Colonic mucosa (tissue), 4 donors: ENCODE measurements at regions not wholly inside any gene's neighbourhood (a gene's known extent, or its start where the extent isn't known, plus 50 kb on each side); places are given as distances from the start of the nearest gene placed in this dataset.

Experiments
- DNase-seq: peaks from one replicate; pipeline ENCODE4 v3.0.0-alpha.2; 2020
- H3K27ac ChIP-seq: fragments of 200-600 bp; one replicate; pipeline ENCODE4 v1.8.0; 2021
- H3K27me3 ChIP-seq: fragments of 200-600 bp; one replicate; pipeline ENCODE4 v1.8.0; 2021
- H3K36me3 ChIP-seq: fragments of 200-600 bp; one replicate; pipeline ENCODE4 v1.8.0; 2021
- H3K4me1 ChIP-seq: fragments of 200-600 bp; one replicate; pipeline ENCODE4 v1.8.0; 2021; ENCODE audit warnings: mild to moderate bottlenecking
- H3K4me3 ChIP-seq: fragments of 200-600 bp; one replicate; pipeline ENCODE4 v1.8.0; 2021
- H3K9ac ChIP-seq, 2 donors: one replicate each; pipeline ENCODE4 v1.7.0; 2013; ENCODE audit warnings: control low read depth in 2 of 2, low read depth in 2 of 2, low read length in 2 of 2
- H3K9me3 ChIP-seq: fragments of 200-600 bp; one replicate; pipeline ENCODE4 v1.8.0; 2021
- intact Hi-C: fragments of 100-400 bp; cut with DNase I; formaldehyde crosslinking; loops from one replicate; pipeline ENCODE4 v1.14.1; 2022
- TF ChIP-seq, protein P1 (sequence below): fragments of 200-600 bp; IDR thresholded peaks from one replicate; pipeline ENCODE4 v1.8.0; 2022; ENCODE audit warnings: antibody characterized with exemption, mild to moderate bottlenecking
- donor health status: healthy.
- donor health status: DM: no; HTN: no; CAD: no.
- donor health status: DM: no; HTN: no; CAD: no.

DNA sequence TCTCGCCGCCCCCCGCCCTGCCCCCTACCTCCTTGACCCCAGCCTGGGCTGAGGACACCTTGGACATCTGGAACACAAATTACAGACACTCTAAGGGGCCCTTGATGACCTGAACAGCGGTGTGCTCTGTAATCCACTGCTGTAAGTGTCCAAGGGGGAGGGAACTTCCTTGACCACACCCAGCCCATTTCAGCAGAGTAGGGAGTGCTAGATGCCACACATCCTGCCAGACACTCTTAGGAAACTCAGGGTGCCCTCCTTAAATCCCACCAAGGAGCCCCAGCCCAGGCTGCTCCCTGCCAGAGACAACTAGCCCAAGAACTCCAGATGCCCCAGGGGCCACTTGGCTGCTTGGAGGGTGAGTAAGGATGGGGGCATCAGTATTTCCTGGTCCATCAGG, 282.2 kb downstream of the RRAGC start:
- H3K36me3 ChIP-seq, result no peaks in the 10 kb centered on the region
- H3K4me1 ChIP-seq, result no peaks in the 10 kb centered on the region
- H3K9ac ChIP-seq, result no peak overlapping the region
- H3K27me3 ChIP-seq, result peaks cover 23% of the 10 kb centered on the region
- no peak overlapping the region for H3K4me3 ChIP-seq
- H3K27ac ChIP-seq, result no peak overlapping the region
- TF ChIP-seq, protein P1, sequence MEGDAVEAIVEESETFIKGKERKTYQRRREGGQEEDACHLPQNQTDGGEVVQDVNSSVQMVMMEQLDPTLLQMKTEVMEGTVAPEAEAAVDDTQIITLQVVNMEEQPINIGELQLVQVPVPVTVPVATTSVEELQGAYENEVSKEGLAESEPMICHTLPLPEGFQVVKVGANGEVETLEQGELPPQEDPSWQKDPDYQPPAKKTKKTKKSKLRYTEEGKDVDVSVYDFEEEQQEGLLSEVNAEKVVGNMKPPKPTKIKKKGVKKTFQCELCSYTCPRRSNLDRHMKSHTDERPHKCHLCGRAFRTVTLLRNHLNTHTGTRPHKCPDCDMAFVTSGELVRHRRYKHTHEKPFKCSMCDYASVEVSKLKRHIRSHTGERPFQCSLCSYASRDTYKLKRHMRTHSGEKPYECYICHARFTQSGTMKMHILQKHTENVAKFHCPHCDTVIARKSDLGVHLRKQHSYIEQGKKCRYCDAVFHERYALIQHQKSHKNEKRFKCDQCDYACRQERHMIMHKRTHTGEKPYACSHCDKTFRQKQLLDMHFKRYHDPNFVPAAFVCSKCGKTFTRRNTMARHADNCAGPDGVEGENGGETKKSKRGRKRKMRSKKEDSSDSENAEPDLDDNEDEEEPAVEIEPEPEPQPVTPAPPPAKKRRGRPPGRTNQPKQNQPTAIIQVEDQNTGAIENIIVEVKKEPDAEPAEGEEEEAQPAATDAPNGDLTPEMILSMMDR, result no peak
- intact Hi-C loops, result no loop called here
- no peak for DNase-seq
- no peaks in the 10 kb centered on the region for H3K9me3 ChIP-seq

DNA sequence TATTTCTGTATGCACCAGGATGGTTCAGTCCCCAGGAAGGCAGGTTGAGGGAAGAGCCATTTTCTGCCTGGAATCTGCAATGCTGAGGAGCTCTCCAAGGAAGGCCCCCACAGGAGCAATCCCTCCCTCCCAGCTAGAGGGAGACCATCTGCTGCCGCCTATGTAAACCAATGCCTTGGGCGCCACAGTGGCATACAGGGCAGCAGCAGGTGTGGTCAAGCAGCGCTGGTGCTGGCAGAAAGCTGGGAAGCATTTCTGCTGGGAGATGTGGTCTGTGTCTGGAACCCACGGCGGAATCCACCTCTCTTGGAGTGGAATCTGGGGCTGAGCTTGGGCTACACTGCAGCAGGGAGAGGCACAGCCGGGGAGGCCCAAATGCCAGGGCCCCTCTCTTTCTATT, 283.3 kb downstream of the RRAGC start:
- H3K4me1 ChIP-seq, result no peaks in the 10 kb centered on the region
- H3K4me3 ChIP-seq, result no peak overlapping the region
- H3K36me3 ChIP-seq, result no peaks in the 10 kb centered on the region
- H3K9me3 ChIP-seq, result no peaks in the 10 kb centered on the region
- peaks cover 23% of the 10 kb centered on the region for H3K27me3 ChIP-seq
- no peak overlapping the region for H3K27ac ChIP-seq
- DNase-seq, result no peak
- intact Hi-C loops, result no loop called here
- no peak overlapping the region for H3K9ac ChIP-seq
- TF ChIP-seq, protein P1, result no peak

DNA sequence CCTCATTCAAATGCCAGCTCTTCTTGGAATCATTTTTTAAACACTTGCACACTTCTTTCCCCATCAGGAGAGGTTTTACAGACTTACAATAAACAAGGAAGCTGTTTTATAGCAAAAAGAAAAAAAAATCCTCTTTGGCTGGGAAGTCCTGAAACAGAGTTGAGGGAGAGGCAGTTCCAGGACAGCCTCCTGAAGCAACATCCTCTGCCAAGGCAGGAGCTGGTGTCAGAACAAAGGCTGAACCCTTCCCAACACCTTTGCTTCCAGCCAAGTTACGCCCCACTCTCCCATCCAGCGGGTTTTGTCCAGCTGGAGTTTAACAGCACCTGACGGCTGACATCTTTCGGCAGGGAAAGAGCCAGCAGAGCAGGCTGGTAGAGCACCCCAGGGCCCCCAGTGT, 287.8 kb downstream of the RRAGC start:
- H3K9ac ChIP-seq, result no peak overlapping the region
- no peaks in the 10 kb centered on the region for H3K36me3 ChIP-seq
- H3K27ac ChIP-seq, result no peak overlapping the region
- H3K4me3 ChIP-seq, result no peak overlapping the region
- no peaks in the 10 kb centered on the region for H3K27me3 ChIP-seq
- TF ChIP-seq, protein P1, result no peak
- intact Hi-C loops, result no loop called here
- DNase-seq, result no peak
- H3K4me1 ChIP-seq, result no peaks in the 10 kb centered on the region
- no peaks in the 10 kb centered on the region for H3K9me3 ChIP-seq

DNA sequence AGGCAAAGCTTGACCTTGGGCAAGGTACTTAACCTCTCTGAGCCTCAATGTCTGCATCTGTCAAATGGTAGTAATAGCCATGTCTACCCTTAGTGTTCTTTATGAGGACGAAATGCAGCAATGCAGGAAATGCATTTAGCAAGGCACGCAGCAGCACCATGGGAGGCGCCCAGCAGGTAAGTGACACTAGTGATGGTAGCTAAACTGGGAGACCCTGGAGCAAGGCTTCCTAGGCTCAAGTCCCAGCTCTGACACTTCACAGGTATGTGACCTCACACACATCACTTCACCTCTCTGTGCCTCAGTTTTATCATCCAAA, 289.0 kb downstream of the RRAGC start:
- Histone ChIP-seq H3K4me1 (no peaks in the 10 kb centered on the region), H3K4me3 (no peak overlapping the region), H3K9ac (no peak overlapping the region), H3K27ac (no peak overlapping the region), H3K27me3 (no peaks in the 10 kb centered on the region), H3K36me3 (no peaks in the 10 kb centered on the region), H3K9me3 (no peaks in the 10 kb centered on the region)
- DNase-seq, result no peak
- intact Hi-C loops, result no loop called here
- TF ChIP-seq, protein P1, result no peak

DNA sequence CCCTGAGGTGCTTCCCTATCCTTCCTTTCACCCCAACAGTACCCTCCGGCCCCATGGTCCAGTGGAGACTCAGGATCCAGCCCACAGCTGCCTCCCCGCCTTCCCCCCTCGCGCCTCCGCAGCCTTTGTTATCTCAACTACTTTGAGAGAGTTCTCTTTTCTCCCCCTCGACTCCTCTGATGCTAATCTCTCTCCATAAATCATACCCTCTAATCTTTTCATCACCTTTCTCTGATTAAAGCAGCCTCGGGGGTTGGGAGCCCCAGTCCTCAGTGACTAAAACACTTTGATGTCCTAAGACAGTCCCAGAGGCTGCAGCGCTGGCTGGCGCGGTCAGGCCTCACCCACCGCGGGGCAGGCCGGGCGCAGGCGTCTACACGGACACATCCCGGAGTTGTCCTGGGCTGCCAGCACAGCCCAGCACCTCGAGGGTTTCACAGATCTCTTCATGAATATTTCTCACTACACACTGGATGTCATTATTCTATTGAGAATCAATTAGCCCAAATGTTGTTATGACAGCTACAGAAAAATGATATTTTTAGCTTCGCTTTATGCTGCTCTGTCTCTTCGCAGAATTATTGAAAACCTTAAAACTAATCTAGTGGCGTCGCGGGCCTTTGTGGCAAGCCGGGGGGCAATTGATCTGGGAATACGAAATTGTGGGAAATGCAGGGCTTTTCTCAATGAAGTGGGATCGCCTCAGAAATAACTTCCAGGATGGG, 289.5 kb downstream of the RRAGC start:
- no peak for DNase-seq
- no peak overlapping the region for H3K9ac ChIP-seq
- H3K9me3 ChIP-seq, result no peaks in the 10 kb centered on the region
- H3K36me3 ChIP-seq, result no peaks in the 10 kb centered on the region
- H3K4me1 ChIP-seq, result no peaks in the 10 kb centered on the region
- H3K4me3 ChIP-seq, result no peak overlapping the region
- TF ChIP-seq, protein P1, result no peak
- no peak overlapping the region for H3K27ac ChIP-seq
- H3K27me3 ChIP-seq, result no peaks in the 10 kb centered on the region
- intact Hi-C loops, result no loop called here
